A673 (cell line): ENCODE measurements at regions not wholly inside any gene's neighbourhood (a gene's known extent, or its start where the extent isn't known, plus 50 kb on each side); places are given as distances from the start of the nearest gene placed in this dataset.

Experiments
- BruUV-seq: library from RNA; stranded (reverse); fragments of 400-500 nt; replicated peaks from 2 replicates; lab custom pipeline; 2021; lab: Mats Ljungman, UMichigan
- CTCF ChIA-PET: fragments of 300-600 bp; sonication (Branson Sonifier 250); formaldehyde crosslinking; loops from one replicate; lab custom pipeline; 2022; ENCODE audit warnings: antibody characterized with exemption; lab: Charles Lee
- POLR2A ChIA-PET: fragments of 300-600 bp; sonication (Branson Sonifier 250); formaldehyde crosslinking; loops from one replicate; lab custom pipeline; 2022; ENCODE audit warnings: antibody characterized with exemption; ENCODE audit not compliant: low non-redundant PET; lab: Charles Lee
- DNase-seq: peaks from one replicate; pipeline ENCODE4 v3.0.0-alpha.2; 2015; ENCODE audit warnings: low spot score
- H3K27ac ChIP-seq: fragments of 200-600 bp; sonication (generic); 2 replicates; pipeline ENCODE4 v1.5.1; 2016; ENCODE audit warnings: mixed run types, low read depth, mild to moderate bottlenecking, mixed read lengths, antibody characterized with exemption, low read length; ENCODE audit not compliant: poor library complexity, severe bottlenecking
- H3K27me3 ChIP-seq: fragments of 200-600 bp; sonication (generic); replicated peaks from 2 replicates; pipeline ENCODE4 v1.6.1; 2017; ENCODE audit warnings: mixed run types, low read depth, mild to moderate bottlenecking, mixed read lengths, antibody characterized with exemption, low read length; ENCODE audit not compliant: insufficient read depth, poor library complexity
- H3K36me3 ChIP-seq: fragments of 200-600 bp; sonication (generic); 2 replicates; pipeline ENCODE4 v1.6.1; 2016; ENCODE audit warnings: mixed run types, mild to moderate bottlenecking, mixed read lengths, antibody characterized with exemption, low read length; ENCODE audit not compliant: insufficient read depth, poor library complexity, severe bottlenecking
- H3K4me1 ChIP-seq: fragments of 200-600 bp; sonication (generic); 2 replicates; pipeline ENCODE4 v1.6.1; 2017; ENCODE audit warnings: mixed run types, mild to moderate bottlenecking, mixed read lengths, antibody characterized with exemption, low read length; ENCODE audit not compliant: insufficient read depth, poor library complexity, severe bottlenecking
- H3K4me3 ChIP-seq: fragments of 200-600 bp; sonication (generic); 2 replicates; pipeline ENCODE4 v1.5.1; 2016; ENCODE audit warnings: low read depth, mixed run types, mild to moderate bottlenecking, mixed read lengths, low read length; ENCODE audit not compliant: poor library complexity, severe bottlenecking
- H3K9me3 ChIP-seq: fragments of 200-600 bp; sonication (generic); 2 replicates; pipeline ENCODE4 v1.6.1; 2016; ENCODE audit warnings: mixed run types, low read depth, mild to moderate bottlenecking, mixed read lengths, antibody characterized with exemption, low read length; ENCODE audit not compliant: poor library complexity, severe bottlenecking
- CTCF ChIP-seq: fragments of 300-800, 200-600 bp; sonication (generic); conservative IDR thresholded peaks from 2 replicates; pipeline ENCODE4 v1.5.1; 2017; ENCODE audit warnings: low read depth, mild to moderate bottlenecking, antibody characterized with exemption, low read length, moderate library complexity, mixed read lengths
- EZH2 ChIP-seq: fragments of 200-600 bp; sonication (generic); IDR thresholded peaks from 2 replicates; pipeline ENCODE4 v1.6.1; 2017; ENCODE audit warnings: borderline replicate concordance, low read depth, mild to moderate bottlenecking, mixed read lengths, antibody characterized with exemption, low read length; ENCODE audit not compliant: poor library complexity, severe bottlenecking
- intact Hi-C: fragments of 100-400 bp; cut with micrococcal nuclease; formaldehyde crosslinking; loops from one replicate; pipeline ENCODE4 v1.10.0; 2022; ENCODE audit not compliant: unreplicated experiment

GRCh38 chr14:31944256-31945073 lies 132.6 kb upstream of the ARHGAP5 start:
- Histone ChIP-seq H3K4me1 (no peaks in the 10 kb centered on the region), H3K27ac (no peak overlapping the region), H3K36me3 (no peaks in the 10 kb centered on the region), H3K9me3 (no peaks in the 10 kb centered on the region), H3K27me3 (no peaks in the 10 kb centered on the region), H3K4me3 (no peak overlapping the region)
- DNase-seq, result no peak
- ChIA-PET POLR2A (no interaction called here), CTCF (no interaction called here)
- intact Hi-C loops, result no loop called here
- TF ChIP-seq EZH2 (no peak), CTCF (no peak)
- BruUV-seq, result no TSS peak

GRCh38 chr14:31945074-31945613 lies 132.0 kb upstream of the ARHGAP5 start:
- intact Hi-C loops, result no loop called here
- ChIA-PET CTCF (no interaction called here), POLR2A (no interaction called here)
- no peaks in the 10 kb centered on the region for H3K36me3 ChIP-seq
- H3K9me3 ChIP-seq, result no peaks in the 10 kb centered on the region
- H3K4me3 ChIP-seq, result no peak overlapping the region
- no peaks in the 10 kb centered on the region for H3K27me3 ChIP-seq
- no peak overlapping the region for H3K27ac ChIP-seq
- no TSS peak for BruUV-seq
- no peak for DNase-seq
- H3K4me1 ChIP-seq, result no peaks in the 10 kb centered on the region
- TF ChIP-seq EZH2 (no peak), CTCF (no peak)

- Histone ChIP-seq H3K27ac (no peak overlapping the region), H3K27me3 (no peaks in the 10 kb centered on the region), H3K4me1 (no peaks in the 10 kb centered on the region), H3K36me3 (no peaks in the 10 kb centered on the region), H3K4me3 (no peak overlapping the region), H3K9me3 (no peaks in the 10 kb centered on the region)
- TF ChIP-seq EZH2 (no peak), CTCF (no peak)
- DNase-seq, result no peak
- intact Hi-C loops, result no loop called here
- POLR2A ChIA-PET, result no interaction called here
- CTCF ChIA-PET, result no interaction called here
- BruUV-seq, result no TSS peak
Observed at GRCh38 chr14:31945701-31946100, 131.4 kb upstream of the ARHGAP5 start.
